SK-N-SH (cell line): ENCODE measurements at regions not wholly inside any gene's neighbourhood (a gene's known extent, or its start where the extent isn't known, plus 50 kb on each side); places are given as distances from the start of the nearest gene placed in this dataset.
"Not testable (repeated sequence)": the region's sequence is repeated elsewhere in the genome, so short reads cannot be mapped to it uniquely, and the experiment has no call there.

Source experiments
- CHD2 ChIP-seq: fragments of 150-350 bp; IDR thresholded peaks from 2 replicates; pipeline ENCODE4 v1.6.1; 2018; ENCODE audit warnings: low read length; ENCODE audit not compliant: partially characterized antibody
- CTCF ChIP-seq: fragments of 200-600 bp; sonication (generic); IDR thresholded peaks from 2 replicates; pipeline ENCODE4 v1.6.1; 2017; ENCODE audit warnings: antibody characterized with exemption, mild to moderate bottlenecking, moderate library complexity
- ELF1 ChIP-seq: IDR thresholded peaks from 2 replicates; pipeline ENCODE4 v1.4.0; 2012
- EZH2phosphoT487 ChIP-seq: fragments of 200-600 bp; sonication (generic); IDR thresholded peaks from 2 replicates; pipeline ENCODE4 v1.6.1; 2017; ENCODE audit warnings: low read depth, mixed run types, mild to moderate bottlenecking, antibody characterized with exemption, moderate library complexity, borderline replicate concordance
- FOSL2 ChIP-seq: IDR thresholded peaks from 2 replicates; pipeline ENCODE4 v1.4.0; 2012; ENCODE audit warnings: low read depth, mild to moderate bottlenecking, moderate library complexity, borderline replicate concordance
- GABPA ChIP-seq: IDR thresholded peaks from 2 replicates; pipeline ENCODE4 v1.4.0; 2012; ENCODE audit warnings: low read depth, mild to moderate bottlenecking
- JUND ChIP-seq: IDR thresholded peaks from 2 replicates; pipeline ENCODE4 v1.4.0; 2012
- MAX ChIP-seq: IDR thresholded peaks from 2 replicates; pipeline ENCODE4 v1.4.0; 2012; ENCODE audit warnings: low read depth
- NFIC ChIP-seq: IDR thresholded peaks from 2 replicates; pipeline ENCODE4 v1.4.0; 2012; ENCODE audit warnings: borderline replicate concordance
- RAD21 ChIP-seq: IDR thresholded peaks from 2 replicates; pipeline ENCODE4 v1.6.1; 2012; ENCODE audit warnings: mild to moderate bottlenecking, low read length
- USF1 ChIP-seq: IDR thresholded peaks from 2 replicates; pipeline ENCODE4 v1.4.0; 2012; ENCODE audit warnings: low read depth, borderline replicate concordance
- TF ChIP-seq, protein P1 (sequence below): IDR thresholded peaks from 2 replicates; pipeline ENCODE4 v1.4.0; 2012; ENCODE audit warnings: low read depth, borderline replicate concordance

DNA sequence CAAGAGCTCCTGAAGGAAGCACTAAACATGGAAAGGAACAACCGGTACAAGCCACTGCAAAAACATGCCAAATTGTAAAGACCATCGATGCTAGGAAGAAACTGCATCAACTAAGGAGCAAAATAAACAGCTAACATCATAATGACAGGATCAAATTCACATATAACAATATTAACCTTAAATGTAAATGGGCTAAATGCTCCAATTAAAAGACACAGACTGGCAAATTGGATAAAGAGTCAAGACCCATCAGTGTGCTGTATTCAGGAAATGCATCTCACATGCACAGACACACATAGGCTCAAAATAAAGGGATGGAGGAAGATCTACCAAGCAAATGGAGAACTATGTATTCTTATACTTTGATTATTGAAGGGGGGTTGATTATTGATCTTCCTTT is 156.6 kb upstream of the NAMPT start:
- TF ChIP-seq JUND, CTCF, RAD21, EZH2phosphoT487, ELF1, NFIC, MAX, FOSL2, USF1, GABPA, CHD2: not testable (repeated sequence)
- TF ChIP-seq, protein P1, sequence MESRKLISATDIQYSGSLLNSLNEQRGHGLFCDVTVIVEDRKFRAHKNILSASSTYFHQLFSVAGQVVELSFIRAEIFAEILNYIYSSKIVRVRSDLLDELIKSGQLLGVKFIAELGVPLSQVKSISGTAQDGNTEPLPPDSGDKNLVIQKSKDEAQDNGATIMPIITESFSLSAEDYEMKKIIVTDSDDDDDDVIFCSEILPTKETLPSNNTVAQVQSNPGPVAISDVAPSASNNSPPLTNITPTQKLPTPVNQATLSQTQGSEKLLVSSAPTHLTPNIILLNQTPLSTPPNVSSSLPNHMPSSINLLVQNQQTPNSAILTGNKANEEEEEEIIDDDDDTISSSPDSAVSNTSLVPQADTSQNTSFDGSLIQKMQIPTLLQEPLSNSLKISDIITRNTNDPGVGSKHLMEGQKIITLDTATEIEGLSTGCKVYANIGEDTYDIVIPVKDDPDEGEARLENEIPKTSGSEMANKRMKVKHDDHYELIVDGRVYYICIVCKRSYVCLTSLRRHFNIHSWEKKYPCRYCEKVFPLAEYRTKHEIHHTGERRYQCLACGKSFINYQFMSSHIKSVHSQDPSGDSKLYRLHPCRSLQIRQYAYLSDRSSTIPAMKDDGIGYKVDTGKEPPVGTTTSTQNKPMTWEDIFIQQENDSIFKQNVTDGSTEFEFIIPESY, result not testable (repeated sequence)
